ENCODE measurements at regions not wholly inside any gene's neighbourhood (a gene's known extent, or its start where the extent isn't known, plus 50 kb on each side); places are given as distances from the start of the nearest gene placed in this dataset.

- H3K36me3 ChIP-seq (replicated peaks in 1 of 2), result no peaks in the 10 kb centered on the region
- WGBS, 4 donors, result 95 to 98% (median 96%) methylated on average over 3 of the region's 3 CpGs
- TF ChIP-seq POLR2A (IDR thresholded peaks at IDR 0.05) (no peak), CTCF (IDR thresholded peaks at IDR 0.05) (no peak)
- no peaks in the 10 kb centered on the region for H3K27me3 ChIP-seq
- intact Hi-C loops (cut with DNase I), result no loop called here
- no peaks in the 10 kb centered on the region for H3K4me1 ChIP-seq (replicated peaks in 1 of 2)
- no peak overlapping the region for H3K27ac ChIP-seq
- no peak overlapping the region for H3K4me3 ChIP-seq
- no peaks in the 10 kb centered on the region for H3K9me3 ChIP-seq (replicated peaks in 1 of 3)
- DNase-seq, result no peak
Measured at GRCh38 chr15:99878835-99879234, 145.6 kb upstream of the LYSMD4 start.

DNA sequence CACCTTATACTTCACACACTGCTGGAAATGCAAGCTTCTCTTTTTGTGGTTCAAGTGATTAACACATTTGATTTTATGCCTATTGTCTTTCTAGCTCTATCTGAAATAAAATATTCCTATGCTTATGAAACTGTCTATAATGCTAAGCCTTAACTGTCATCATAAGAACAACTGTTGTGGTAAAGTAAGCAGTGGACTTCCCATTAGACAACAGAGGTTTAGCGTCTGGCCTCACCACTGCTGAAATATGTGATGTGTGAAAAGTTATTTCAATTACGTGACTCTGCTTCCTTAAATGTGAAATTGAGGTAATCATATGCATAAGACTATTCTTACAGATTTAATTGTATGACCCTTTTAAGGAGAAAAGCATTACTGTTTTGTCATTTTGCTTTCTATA, 140.2 kb upstream of the LYSMD4 start:
- WGBS, 4 donors, result 87 to 96% (median 91%) methylated on average over 2 of the region's 2 CpGs
- no peaks in the 10 kb centered on the region for H3K9me3 ChIP-seq (replicated peaks in 1 of 3)
- no peaks in the 10 kb centered on the region for H3K36me3 ChIP-seq (replicated peaks in 1 of 2)
- DNase-seq, result no peak
- no peak overlapping the region for H3K27ac ChIP-seq
- intact Hi-C loops (cut with DNase I), result no loop called here
- no peak overlapping the region for H3K4me3 ChIP-seq
- H3K4me1 ChIP-seq (replicated peaks in 1 of 2), result no peaks in the 10 kb centered on the region
- TF ChIP-seq POLR2A (IDR thresholded peaks at IDR 0.05), result no peak
- no peak for TF ChIP-seq CTCF (IDR thresholded peaks at IDR 0.05)
- H3K27me3 ChIP-seq, result no peaks in the 10 kb centered on the region

- intact Hi-C loops (cut with DNase I), result no loop called here
- DNase-seq, result no peak
- no peak overlapping the region for H3K27ac ChIP-seq
- no peak for TF ChIP-seq POLR2A (IDR thresholded peaks at IDR 0.05)
- TF ChIP-seq CTCF (IDR thresholded peaks at IDR 0.05), result no peak
- no peaks in the 10 kb centered on the region for H3K36me3 ChIP-seq (replicated peaks in 1 of 2)
- H3K27me3 ChIP-seq, result no peaks in the 10 kb centered on the region
- 79 to 86% (median 82%) methylated on average over 3 of the region's 3 CpGs for WGBS, 4 donors
- H3K4me1 ChIP-seq (replicated peaks in 1 of 2), result no peaks in the 10 kb centered on the region
- no peaks in the 10 kb centered on the region for H3K9me3 ChIP-seq (replicated peaks in 1 of 3)
- H3K4me3 ChIP-seq, result no peak overlapping the region
Measured at GRCh38 chr15:99863550-99864198, 130.4 kb upstream of the LYSMD4 start.

- DNase-seq, result no peak
- 93 to 98% (median 95%) methylated on average over 1 of the region's 1 CpG for WGBS, 4 donors
- TF ChIP-seq POLR2A (IDR thresholded peaks at IDR 0.05) (no peak), CTCF (IDR thresholded peaks at IDR 0.05) (no peak)
- H3K27me3 ChIP-seq, result no peaks in the 10 kb centered on the region
- no peaks in the 10 kb centered on the region for H3K9me3 ChIP-seq (replicated peaks in 1 of 3)
- no peak overlapping the region for H3K4me3 ChIP-seq
- H3K4me1 ChIP-seq (replicated peaks in 1 of 2), result no peaks in the 10 kb centered on the region
- H3K36me3 ChIP-seq (replicated peaks in 1 of 2), result no peaks in the 10 kb centered on the region
- intact Hi-C loops (cut with DNase I), result no loop called here
- H3K27ac ChIP-seq, result no peak overlapping the region
Measured at GRCh38 chr15:99857836-99858235, 124.6 kb upstream of the LYSMD4 start.

Data from adrenal gland (tissue), 9 donors.